Endothelial cell of umbilical vein (primary cell): ENCODE measurements at regions not wholly inside any gene's neighbourhood (a gene's known extent, or its start where the extent isn't known, plus 50 kb on each side); places are given as distances from the start of the nearest gene placed in this dataset.

ENCODE experiments used
- BruUV-seq: library from RNA; stranded (reverse); fragments of 400-500 nt; replicated peaks from 2 replicates; lab custom pipeline; 2021; lab: Mats Ljungman, UMichigan
- CTCF ChIA-PET: fragments of 300-600, 350-600 bp; sonication (Branson Sonifier 250); formaldehyde crosslinking; loops from one replicate; lab custom pipeline; 2021; ENCODE audit warnings: antibody characterized with exemption, inconsistent platforms; lab: Charles Lee
- POLR2A ChIA-PET: fragments of 300-600, 350-600 bp; sonication (Branson Sonifier 250); formaldehyde crosslinking; loops from one replicate; lab custom pipeline; 2021; ENCODE audit warnings: antibody characterized with exemption, inconsistent platforms; lab: Charles Lee
- DNase-seq: peaks from one replicate; pipeline ENCODE4 v3.0.0-alpha.2; 2011; ENCODE audit warnings: low read depth, low spot score
- FAIRE-seq: peaks from 2 replicates; lab custom pipeline; 2011; peaks lifted over from hg19 to GRCh38; lab: Jason Lieb, UNC
- H2AFZ ChIP-seq: 2 replicates; pipeline ENCODE4 v1.6.0; 2012; ENCODE audit warnings: low read depth, low read length, control low read depth, inconsistent platforms
- H3K27ac ChIP-seq: 2 replicates; pipeline ENCODE4 v1.5.1; 2011; ENCODE audit warnings: low read depth, mild to moderate bottlenecking, control low read depth, low read length, moderate library complexity; ENCODE audit not compliant: insufficient read depth
- H3K27me3 ChIP-seq, 2 experiments: 2 replicates each; pipeline versions ENCODE4 v1.6.0 to v1.6.1; 2011; ENCODE audit warnings: low read length in 2 of 2, mixed read lengths in 1 of 2; ENCODE audit not compliant: control insufficient read depth in 2 of 2, insufficient read depth in 2 of 2
- H3K36me3 ChIP-seq, 2 experiments: 2 replicates in 1 of 2; 3 replicates in 1 of 2; pipeline ENCODE4 v1.5.1; 2011; ENCODE audit warnings: low read length in 2 of 2, mild to moderate bottlenecking in 1 of 2, moderate library complexity in 1 of 2; ENCODE audit not compliant: control insufficient read depth in 2 of 2, insufficient read depth in 2 of 2; ENCODE audit errors: extremely low read depth in 1 of 2
- H3K4me1 ChIP-seq: 3 replicates; pipeline ENCODE4 v1.5.1; 2011; ENCODE audit warnings: mild to moderate bottlenecking, low read length; ENCODE audit not compliant: control insufficient read depth, insufficient read depth; ENCODE audit errors: extremely low read depth
- H3K4me2 ChIP-seq: 2 replicates; pipeline ENCODE4 v1.6.1; 2011; ENCODE audit warnings: low read length, control low read depth, mixed read lengths; ENCODE audit not compliant: insufficient read depth
- H3K4me3 ChIP-seq, 3 experiments: fragments of 200-600 bp in 1 of 3; sonication (generic), shearing (Covaris generic) in 1 of 3; replicated peaks in 1 of 3; 2 replicates each; pipeline ENCODE4 v1.5.1; 2011 to 2016; ENCODE audit warnings: control low read depth in 3 of 3, low read length in 3 of 3, mild to moderate bottlenecking in 2 of 3, inconsistent platforms in 1 of 3, low read depth in 1 of 3, moderate library complexity in 1 of 3; ENCODE audit not compliant: insufficient read depth in 1 of 3
- H3K79me2 ChIP-seq: 2 replicates; pipeline ENCODE4 v1.6.0; 2012; ENCODE audit warnings: low read length, inconsistent platforms; ENCODE audit not compliant: control insufficient read depth, insufficient read depth
- H3K9ac ChIP-seq: replicated peaks from 2 replicates; pipeline ENCODE3; 2011; ENCODE audit warnings: low read length, control low read depth; ENCODE audit not compliant: insufficient read depth; ENCODE audit errors: extremely low read depth
- H3K9me1 ChIP-seq: replicated peaks from 3 replicates; pipeline ENCODE4 v1.6.0; 2011; ENCODE audit warnings: mild to moderate bottlenecking, low read length; ENCODE audit not compliant: control insufficient read depth, insufficient read depth; ENCODE audit errors: extremely low read depth
- H3K9me3 ChIP-seq: replicated peaks from 2 replicates; pipeline ENCODE4 v1.5.1; 2012; ENCODE audit warnings: low read length, inconsistent platforms; ENCODE audit not compliant: control insufficient read depth, insufficient read depth
- H4K20me1 ChIP-seq: replicated peaks from 2 replicates; pipeline ENCODE3; 2011; ENCODE audit warnings: mild to moderate bottlenecking, low read length; ENCODE audit not compliant: control insufficient read depth, insufficient read depth; ENCODE audit errors: extremely low read depth
- CTCF ChIP-seq, 2 donors: IDR thresholded peaks; 1 replicate in 1 of 2; 2 replicates in 1 of 2; pipeline ENCODE4 v1.5.1; 2011; ENCODE audit warnings: low read length in 2 of 2, mild to moderate bottlenecking in 2 of 2, moderate library complexity in 2 of 2, control low read depth in 1 of 2, inconsistent platforms in 1 of 2, low read depth in 1 of 2; ENCODE audit not compliant: insufficient read depth in 1 of 2; ENCODE audit errors: extremely low read depth in 1 of 2
- EZH2 ChIP-seq: IDR thresholded peaks from 2 replicates; pipeline ENCODE4 v1.6.1; 2012; ENCODE audit warnings: borderline replicate concordance, low read depth, mild to moderate bottlenecking, moderate library complexity, low read length, inconsistent platforms; ENCODE audit not compliant: severe bottlenecking
- FOS ChIP-seq: IDR thresholded peaks from 2 replicates; pipeline ENCODE4 v1.6.1; 2011; ENCODE audit warnings: mild to moderate bottlenecking, low read length, moderate library complexity, borderline replicate concordance; ENCODE audit not compliant: insufficient read depth
- GATA2 ChIP-seq: IDR thresholded peaks from 2 replicates; pipeline ENCODE4 v1.7.0; 2011; ENCODE audit warnings: low read depth, mild to moderate bottlenecking, moderate library complexity, mixed read lengths, low read length; ENCODE audit not compliant: insufficient read length, insufficient read depth
- JUN ChIP-seq: IDR thresholded peaks from 2 replicates; pipeline ENCODE4 v1.6.1; 2011; ENCODE audit warnings: borderline replicate concordance, low read depth; ENCODE audit not compliant: insufficient read length, insufficient read depth
- MAX ChIP-seq: IDR thresholded peaks from 2 replicates; pipeline ENCODE4 v1.6.1; 2011; ENCODE audit not compliant: insufficient read depth, insufficient read length
- MYC ChIP-seq: IDR thresholded peaks from one replicate; pipeline ENCODE4 v1.6.1; 2011; ENCODE audit warnings: mild to moderate bottlenecking, low read depth, low read length
- POLR2A ChIP-seq: IDR thresholded peaks from 2 replicates; pipeline ENCODE4 v1.6.1; 2012; ENCODE audit warnings: low read depth, mild to moderate bottlenecking, control low read depth, low read length
- POLR2AphosphoS5 ChIP-seq: IDR thresholded peaks from 2 replicates; pipeline ENCODE4 v1.6.1; 2012; ENCODE audit warnings: low read depth, mild to moderate bottlenecking, control low read depth, low read length, moderate library complexity; ENCODE audit not compliant: insufficient read depth
- dilution Hi-C: fragments of 300-500 bp; cut with MboI; formaldehyde crosslinking; loops from one replicate; pipeline ENCODE4 v1.15.0; 2019; ENCODE audit warnings: low sequenced_read_pairs; ENCODE audit not compliant: extremely low pct_ligation_motif_present
- intact Hi-C: fragments of 100-400 bp; cut with micrococcal nuclease; formaldehyde crosslinking; loops from one replicate; pipeline ENCODE4 v1.10.0; 2022

- CTCF ChIA-PET = no interaction called here
- H3K4me2 ChIP-seq = no peak overlapping the region
Observed at GRCh38 chr11:92357344-92357743, 132.7 kb downstream of the FAT3 start.

GRCh38 chr11:92357841-92358240 lies 133.2 kb downstream of the FAT3 start:
- Histone ChIP-seq H3K4me3 (no peak overlapping the region), H3K27ac (no peak overlapping the region), H3K79me2 (no peaks in the 10 kb centered on the region), H3K4me2 (no peak overlapping the region), H3K4me1 (no peaks in the 10 kb centered on the region), H3K9me3 (peaks cover 3% of the 10 kb centered on the region), H4K20me1 (no peaks in the 10 kb centered on the region), H3K9me1 (no peaks in the 10 kb centered on the region), H3K36me3 (no peaks in the 10 kb centered on the region), H2AFZ (no peak overlapping the region), H3K27me3 (no peaks in the 10 kb centered on the region), H3K9ac (no peak overlapping the region)
- ChIA-PET POLR2A (no interaction called here), CTCF (no interaction called here)
- no TSS peak for BruUV-seq
- no peak for TF ChIP-seq FOS
- no peak for TF ChIP-seq MAX
- TF ChIP-seq CTCF (IDR thresholded peaks at IDR 0.05; ENCODE audit: extremely low read depth in 1 of 2, insufficient read depth in 1 of 2, low read depth in 1 of 2, low read length in 2 of 2) = no peak
- no peak for TF ChIP-seq JUN
- no peak for TF ChIP-seq GATA2
- TF ChIP-seq POLR2A = no peak
- no peak for TF ChIP-seq MYC
- no peak for TF ChIP-seq POLR2AphosphoS5
- TF ChIP-seq EZH2 = no peak
- dilution Hi-C loops (no loop called here), intact Hi-C loops (no loop called here)
- no peak for DNase-seq
- no peak for FAIRE-seq

More at GRCh38 chr11:92357344-92357743, 132.7 kb downstream of the FAT3 start:
- intact Hi-C loops = no loop called here
- Histone ChIP-seq H3K79me2 (no peaks in the 10 kb centered on the region), H3K27ac (no peak overlapping the region), H2AFZ (no peak overlapping the region), H3K4me1 (no peaks in the 10 kb centered on the region), H3K9me3 (peaks cover 3% of the 10 kb centered on the region), H3K9ac (no peak overlapping the region), H3K27me3 (no peaks in the 10 kb centered on the region), H3K4me3 (no peak overlapping the region), H3K9me1 (no peaks in the 10 kb centered on the region), H4K20me1 (no peaks in the 10 kb centered on the region), H3K36me3 (no peaks in the 10 kb centered on the region)
- DNase-seq = no peak
- dilution Hi-C loops = no loop called here
- TF ChIP-seq CTCF (IDR thresholded peaks at IDR 0.05; ENCODE audit: extremely low read depth in 1 of 2, insufficient read depth in 1 of 2, low read depth in 1 of 2, low read length in 2 of 2) = no peak
- BruUV-seq = no TSS peak
- FAIRE-seq = no peak
- POLR2A ChIA-PET = no interaction called here
